ENCODE measurements at regions not wholly inside any gene's neighbourhood (a gene's known extent, or its start where the extent isn't known, plus 50 kb on each side); places are given as distances from the start of the nearest gene placed in this dataset.

DNA sequence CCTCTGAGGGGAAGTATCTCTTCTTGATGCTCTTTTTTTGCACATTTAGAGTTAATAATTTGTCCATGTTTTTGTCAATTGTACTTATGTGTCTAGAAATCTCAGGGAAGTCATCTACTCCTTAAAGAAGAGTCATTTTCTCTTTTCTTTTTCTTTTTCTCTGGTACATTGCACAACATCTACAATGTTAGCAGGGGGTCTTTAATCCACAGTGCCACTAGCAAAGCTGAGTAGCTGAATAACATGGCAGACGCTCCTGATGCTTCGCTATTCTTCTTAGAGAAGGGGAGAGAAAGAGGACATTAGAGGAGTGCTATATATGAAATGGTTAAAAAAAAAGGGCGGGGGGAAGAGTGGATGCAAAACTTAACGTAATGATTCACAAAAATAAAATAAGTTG, 399.6 kb upstream of the CWC22 start:
- H3K4me3 ChIP-seq (ENCODE audit: low read length) = no peak overlapping the region
- TF ChIP-seq, protein P1, sequence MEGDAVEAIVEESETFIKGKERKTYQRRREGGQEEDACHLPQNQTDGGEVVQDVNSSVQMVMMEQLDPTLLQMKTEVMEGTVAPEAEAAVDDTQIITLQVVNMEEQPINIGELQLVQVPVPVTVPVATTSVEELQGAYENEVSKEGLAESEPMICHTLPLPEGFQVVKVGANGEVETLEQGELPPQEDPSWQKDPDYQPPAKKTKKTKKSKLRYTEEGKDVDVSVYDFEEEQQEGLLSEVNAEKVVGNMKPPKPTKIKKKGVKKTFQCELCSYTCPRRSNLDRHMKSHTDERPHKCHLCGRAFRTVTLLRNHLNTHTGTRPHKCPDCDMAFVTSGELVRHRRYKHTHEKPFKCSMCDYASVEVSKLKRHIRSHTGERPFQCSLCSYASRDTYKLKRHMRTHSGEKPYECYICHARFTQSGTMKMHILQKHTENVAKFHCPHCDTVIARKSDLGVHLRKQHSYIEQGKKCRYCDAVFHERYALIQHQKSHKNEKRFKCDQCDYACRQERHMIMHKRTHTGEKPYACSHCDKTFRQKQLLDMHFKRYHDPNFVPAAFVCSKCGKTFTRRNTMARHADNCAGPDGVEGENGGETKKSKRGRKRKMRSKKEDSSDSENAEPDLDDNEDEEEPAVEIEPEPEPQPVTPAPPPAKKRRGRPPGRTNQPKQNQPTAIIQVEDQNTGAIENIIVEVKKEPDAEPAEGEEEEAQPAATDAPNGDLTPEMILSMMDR (conservative IDR thresholded peaks at IDR 0.05; ENCODE audit: low read depth, low read length) = no peak
- no peak for DNase-seq (ENCODE audit: low read depth)

DNA sequence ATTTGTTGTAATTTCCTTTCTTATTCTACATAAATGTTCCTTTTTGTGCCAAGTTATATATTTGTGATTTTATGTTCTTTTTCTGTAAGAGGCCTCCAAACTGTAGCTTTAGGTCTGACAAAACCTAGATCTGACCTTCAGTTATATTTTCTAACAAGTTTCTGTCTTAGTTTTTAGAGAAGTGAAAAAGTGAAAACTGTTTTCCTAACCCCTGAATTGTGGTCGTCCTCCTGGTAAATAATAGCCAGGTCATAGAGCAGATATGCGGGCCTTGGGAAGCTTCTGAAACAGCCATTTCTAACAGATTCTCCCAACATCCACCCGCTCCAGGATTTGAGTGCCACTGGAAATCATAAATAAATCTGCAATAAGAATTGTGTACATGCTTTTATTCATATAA, 398.4 kb upstream of the CWC22 start:
- H3K4me3 ChIP-seq (ENCODE audit: low read length) = no peak overlapping the region
- DNase-seq (ENCODE audit: low read depth) = no peak
- TF ChIP-seq, protein P1 (conservative IDR thresholded peaks at IDR 0.05; ENCODE audit: low read depth, low read length) = no peak

DNA sequence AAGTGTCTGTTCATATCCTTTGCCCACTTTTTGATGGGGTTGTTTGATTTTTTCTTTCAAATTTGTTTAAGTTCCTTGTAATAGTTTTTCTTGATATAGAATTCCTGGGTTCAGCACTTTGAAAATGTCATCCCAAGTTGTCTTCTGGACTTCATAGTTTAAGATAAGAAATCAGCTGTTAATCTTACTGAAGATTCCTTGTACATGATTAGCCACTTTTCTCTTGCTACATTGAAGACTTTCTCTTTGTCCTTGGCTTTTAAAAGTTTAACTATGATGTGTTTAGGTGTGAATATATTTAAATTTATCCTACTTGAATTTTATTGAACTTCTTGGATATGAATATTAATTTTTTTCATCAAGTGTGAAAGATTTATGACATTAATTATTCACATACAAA, 387.2 kb upstream of the CWC22 start:
- no peak overlapping the region for H3K4me3 ChIP-seq (ENCODE audit: low read length)
- DNase-seq (ENCODE audit: low read depth) = no peak
- TF ChIP-seq, protein P1 (conservative IDR thresholded peaks at IDR 0.05; ENCODE audit: low read depth, low read length) = no peak

DNA sequence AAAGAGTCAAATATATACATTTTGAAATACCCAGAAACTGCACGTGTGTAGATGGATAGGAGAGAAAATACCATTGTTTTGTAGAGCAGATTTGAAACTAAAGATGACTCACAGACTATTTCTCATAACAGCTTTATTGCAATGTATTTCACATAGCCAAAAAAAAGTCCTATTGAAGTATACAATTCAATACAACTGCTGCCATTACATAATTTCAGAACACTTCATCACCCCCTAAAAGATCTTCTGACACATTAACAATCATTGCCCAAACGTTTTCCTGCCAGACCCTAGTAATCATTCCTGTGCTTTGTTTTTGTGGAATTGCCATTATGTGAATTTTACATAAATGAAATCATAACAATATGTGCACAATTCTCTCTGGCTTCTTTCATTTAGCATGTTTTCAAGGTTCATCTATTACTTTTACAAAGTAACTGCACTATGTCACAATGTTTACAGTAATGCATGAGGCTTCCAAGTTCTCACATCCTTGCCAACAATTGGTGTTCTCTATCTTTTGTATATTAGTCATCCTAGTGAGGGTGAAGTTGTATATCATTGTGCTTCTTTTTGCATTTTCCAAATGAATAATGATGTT, 378.6 kb upstream of the CWC22 start:
- no peak overlapping the region for H3K4me3 ChIP-seq (ENCODE audit: low read length)
- TF ChIP-seq, protein P1 (conservative IDR thresholded peaks at IDR 0.05; ENCODE audit: low read depth, low read length) = no peak
- DNase-seq (ENCODE audit: low read depth) = no peak

DNA sequence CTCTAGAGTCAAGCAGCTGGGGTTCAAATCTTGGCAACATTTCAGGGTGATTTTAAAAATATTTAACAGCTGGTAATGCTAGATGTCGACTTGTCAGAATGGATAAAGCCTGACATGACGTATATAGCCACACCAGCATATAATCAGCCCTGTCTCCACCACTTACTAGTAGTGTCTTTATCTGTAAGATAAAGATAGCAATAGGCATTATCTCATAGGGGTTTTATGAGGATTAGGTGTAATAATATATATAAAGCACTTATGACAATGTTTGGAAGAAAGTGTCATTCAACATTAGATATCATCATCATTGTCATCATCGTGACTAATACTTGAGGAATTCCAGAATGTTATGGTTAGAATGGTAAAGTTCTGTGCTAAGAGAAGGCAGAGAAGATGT, 369.0 kb upstream of the CWC22 start:
- no peak overlapping the region for H3K4me3 ChIP-seq (ENCODE audit: low read length)
- no peak for DNase-seq (ENCODE audit: low read depth)
- TF ChIP-seq, protein P1 (conservative IDR thresholded peaks at IDR 0.05; ENCODE audit: low read depth, low read length) = no peak

DNA sequence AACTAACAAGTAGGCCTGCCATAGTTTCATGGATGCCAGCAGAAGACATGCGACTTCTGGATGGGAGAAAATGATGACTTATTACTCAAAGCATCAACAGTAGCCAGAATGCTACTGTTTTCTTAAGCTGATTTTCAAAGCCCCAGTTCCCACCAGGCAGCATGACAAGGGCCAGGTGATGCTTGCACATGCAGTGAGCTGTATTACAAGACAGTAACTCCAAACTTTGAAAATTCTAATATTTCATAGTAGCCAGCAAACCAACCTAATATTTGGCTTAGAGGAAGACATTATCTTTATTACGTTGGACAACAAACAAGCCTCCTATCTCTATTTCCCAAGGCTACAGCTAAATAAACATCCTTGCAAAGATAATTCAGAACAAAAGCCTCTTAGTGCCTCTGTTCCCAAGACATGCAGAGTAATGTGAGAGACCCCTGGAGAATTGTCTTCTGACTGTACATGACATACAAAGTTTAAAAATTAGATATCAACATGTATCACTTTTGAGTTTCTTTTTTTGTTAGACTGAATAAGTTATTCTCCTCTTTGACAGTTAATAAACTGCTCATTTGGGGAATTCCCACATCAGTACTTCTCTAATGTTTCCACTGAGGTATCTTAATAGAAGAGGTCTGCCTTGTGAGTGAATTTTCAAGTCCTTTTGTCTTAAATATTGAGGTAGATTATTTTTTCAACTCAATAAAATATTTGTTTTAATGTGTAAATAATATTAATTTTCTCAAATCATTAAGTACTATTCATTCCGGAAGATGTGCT, 367.6 kb upstream of the CWC22 start:
- H3K4me3 ChIP-seq (ENCODE audit: low read length) = no peak overlapping the region
- no peak for DNase-seq (ENCODE audit: low read depth)
- TF ChIP-seq, protein P1 (conservative IDR thresholded peaks at IDR 0.05; ENCODE audit: low read depth, low read length) = no peak

All from retinal pigment epithelial cell (primary cell).